SK-N-SH treated with all-trans-retinoic acid at 6 μM for 48 hours (cell line): ENCODE measurements at regions not wholly inside any gene's neighbourhood (a gene's known extent, or its start where the extent isn't known, plus 50 kb on each side); places are given as distances from the start of the nearest gene placed in this dataset.

Source experiments
- RARB ChIP-seq: fragments of 250-450 bp; sonication (Bioruptor Pico); IDR thresholded peaks from 2 replicates; pipeline ENCODE4 v1.8.0; 2021; ENCODE audit warnings: mild to moderate bottlenecking, moderate library complexity
- ZFP3 ChIP-seq: fragments of 250-450 bp; sonication (Bioruptor Pico); IDR thresholded peaks from 2 replicates; pipeline ENCODE4 v1.5.0; 2020; ENCODE audit warnings: mild to moderate bottlenecking, moderate library complexity

DNA sequence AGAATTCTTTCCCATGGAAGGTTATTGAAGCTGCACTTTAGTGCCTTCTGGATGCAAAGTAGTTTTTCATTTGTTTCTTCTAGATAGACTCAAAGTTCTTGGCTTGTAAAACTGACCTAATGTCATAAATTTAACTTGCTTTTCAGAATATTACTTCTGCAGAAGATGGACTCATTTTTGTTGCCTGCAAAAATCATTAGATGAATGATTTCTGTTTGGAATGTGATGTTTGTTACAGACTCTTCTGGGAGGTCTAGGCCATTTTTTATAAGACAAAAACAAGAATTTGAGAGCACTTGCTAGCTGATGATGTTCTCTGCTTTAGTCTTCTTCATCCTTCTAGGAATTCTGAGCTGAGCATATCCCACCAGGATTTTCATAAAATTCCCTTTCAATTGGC is 308.6 kb upstream of the GIMD1 start:
- no peak for TF ChIP-seq ZFP3 (CRISPR knock-in tag)
- TF ChIP-seq RARB = no peak
